ENCODE measurements at regions not wholly inside any gene's neighbourhood (a gene's known extent, or its start where the extent isn't known, plus 50 kb on each side); places are given as distances from the start of the nearest gene placed in this dataset.

- H3K79me2 ChIP-seq (ENCODE audit: control insufficient read depth, insufficient read depth, low read length) = no peaks in the 10 kb centered on the region
- H3K36me3 ChIP-seq (ENCODE audit: control insufficient read depth in 2 of 2, extremely low read depth in 1 of 2, insufficient read depth in 2 of 2, low read length in 2 of 2) = no peaks in the 10 kb centered on the region
- DNase-seq (ENCODE audit: low read depth, low spot score) (no peak), FAIRE-seq (no peak)
- H3K9me3 ChIP-seq (ENCODE audit: control insufficient read depth, low read depth, low read length) = no peaks in the 10 kb centered on the region
- H3K27me3 ChIP-seq (ENCODE audit: control insufficient read depth, extremely low read depth, insufficient read depth, low read length) = no peaks in the 10 kb centered on the region
- H2AFZ ChIP-seq (ENCODE audit: control insufficient read depth, low read length) = no peak overlapping the region
- TF ChIP-seq EZH2 (IDR thresholded peaks at IDR 0.05; ENCODE audit: low read length) = no peak
- no peak for TF ChIP-seq CTCF (optimal IDR thresholded peaks at IDR 0.05 in 1 of 3, IDR thresholded peaks at IDR 0.05 in 1 of 3, conservative IDR thresholded peaks at IDR 0.05 in 1 of 3; ENCODE audit: extremely low read depth in 1 of 3, insufficient read depth in 2 of 3, low read length in 3 of 3)
- H4K20me1 ChIP-seq (ENCODE audit: control insufficient read depth, extremely low read depth, insufficient read depth, low read length) = no peaks in the 10 kb centered on the region
- no peaks in the 10 kb centered on the region for H3K4me1 ChIP-seq (ENCODE audit: control insufficient read depth, extremely low read depth, insufficient read depth, low read length)
- no peak overlapping the region for H3K4me3 ChIP-seq (ENCODE audit: control insufficient read depth in 2 of 3, extremely low read depth in 1 of 3, insufficient read depth in 2 of 3, low read depth in 1 of 3, low read length in 3 of 3)
- dilution Hi-C loops (cut with MboI; ENCODE audit: extremely low pct_ligation_motif_present, low sequenced_read_pairs) = no loop called here
- no peaks in the 10 kb centered on the region for H3K9me1 ChIP-seq (ENCODE audit: control insufficient read depth, extremely low read depth, insufficient read depth, low read length)
- H3K9ac ChIP-seq (ENCODE audit: control insufficient read depth, extremely low read depth, insufficient read depth, low read length) = no peak overlapping the region
- no peak overlapping the region for H3K27ac ChIP-seq (ENCODE audit: control insufficient read depth, insufficient read depth, low read length)
- H3K4me2 ChIP-seq (ENCODE audit: control insufficient read depth, extremely low read depth, insufficient read depth, low read depth, low read length) = no peak overlapping the region
These were observed 57.4 kb upstream of the GRID2 start for GRCh38 chr4:92246384-92246783.

GRCh38 chr4:92249541-92249940, 54.2 kb upstream of the GRID2 start:
- FAIRE-seq (no peak), DNase-seq (ENCODE audit: low read depth, low spot score) (no peak)
- Histone ChIP-seq H3K4me3 (ENCODE audit: control insufficient read depth in 2 of 3, extremely low read depth in 1 of 3, insufficient read depth in 2 of 3, low read depth in 1 of 3, low read length in 3 of 3) (no peak overlapping the region), H4K20me1 (ENCODE audit: control insufficient read depth, extremely low read depth, insufficient read depth, low read length) (no peaks in the 10 kb centered on the region), H3K9me1 (ENCODE audit: control insufficient read depth, extremely low read depth, insufficient read depth, low read length) (no peaks in the 10 kb centered on the region), H3K4me1 (ENCODE audit: control insufficient read depth, extremely low read depth, insufficient read depth, low read length) (no peaks in the 10 kb centered on the region), H3K27me3 (ENCODE audit: control insufficient read depth, extremely low read depth, insufficient read depth, low read length) (no peaks in the 10 kb centered on the region), H3K79me2 (ENCODE audit: control insufficient read depth, insufficient read depth, low read length) (no peaks in the 10 kb centered on the region), H3K9ac (ENCODE audit: control insufficient read depth, extremely low read depth, insufficient read depth, low read length) (no peak overlapping the region), H3K4me2 (ENCODE audit: control insufficient read depth, extremely low read depth, insufficient read depth, low read depth, low read length) (no peak overlapping the region), H2AFZ (ENCODE audit: control insufficient read depth, low read length) (no peak overlapping the region), H3K36me3 (ENCODE audit: control insufficient read depth in 2 of 2, extremely low read depth in 1 of 2, insufficient read depth in 2 of 2, low read length in 2 of 2) (no peaks in the 10 kb centered on the region), H3K9me3 (ENCODE audit: control insufficient read depth, low read depth, low read length) (no peaks in the 10 kb centered on the region), H3K27ac (ENCODE audit: control insufficient read depth, insufficient read depth, low read length) (no peak overlapping the region)
- dilution Hi-C loops (cut with MboI; ENCODE audit: extremely low pct_ligation_motif_present, low sequenced_read_pairs) = no loop called here
- TF ChIP-seq EZH2 (IDR thresholded peaks at IDR 0.05; ENCODE audit: low read length) (no peak), CTCF (optimal IDR thresholded peaks at IDR 0.05 in 1 of 3, IDR thresholded peaks at IDR 0.05 in 1 of 3, conservative IDR thresholded peaks at IDR 0.05 in 1 of 3; ENCODE audit: extremely low read depth in 1 of 3, insufficient read depth in 2 of 3, low read length in 3 of 3) (no peak)
